Thoracic aorta (tissue), 2 donors: ENCODE measurements at regions not wholly inside any gene's neighbourhood (a gene's known extent, or its start where the extent isn't known, plus 50 kb on each side); places are given as distances from the start of the nearest gene placed in this dataset.

Experiments
- ATAC-seq: fragments of 150-250 bp; one replicate; pipeline ENCODE4 v1.8.0; 2017; ENCODE audit warnings: low read depth; ENCODE audit not compliant: insufficient number of reproducible peaks, low FRiP score
- DNase-seq: peaks from one replicate; pipeline ENCODE4 v3.0.0-alpha.2; 2020; ENCODE audit warnings: low spot score
- H3K27ac ChIP-seq, 2 donors: fragments of 200-600 bp; sonication (generic); 1 replicate in 1 of 2; 2 replicates in 1 of 2; pipeline ENCODE4 v1.5.1; 2016; ENCODE audit warnings: mild to moderate bottlenecking in 2 of 2, moderate library complexity in 2 of 2
- H3K27me3 ChIP-seq: fragments of 200-600 bp; sonication (generic); replicated peaks from 2 replicates; pipeline ENCODE4 v1.6.0; 2016; ENCODE audit warnings: mild to moderate bottlenecking; ENCODE audit not compliant: insufficient read depth
- H3K36me3 ChIP-seq: fragments of 200-600 bp; sonication (generic); one replicate; pipeline ENCODE4 v1.5.1; 2016
- H3K4me1 ChIP-seq, 2 donors: fragments of 200-600 bp; sonication (generic); 1 replicate in 1 of 2; 2 replicates in 1 of 2; pipeline versions ENCODE4 v1.5.1 to v1.6.0; 2016; ENCODE audit warnings: low read depth in 2 of 2, mild to moderate bottlenecking in 1 of 2; ENCODE audit not compliant: control insufficient read depth in 1 of 2
- H3K4me3 ChIP-seq: fragments of 200-600 bp; sonication (generic); 2 replicates; pipeline ENCODE4 v1.5.1; 2016; ENCODE audit warnings: mild to moderate bottlenecking
- H3K9me3 ChIP-seq: fragments of 200-600 bp; sonication (generic); 2 replicates; pipeline ENCODE4 v1.5.1; 2016
- TF ChIP-seq, protein P1 (sequence below): fragments of 200-600 bp; sonication (generic); IDR thresholded peaks from one replicate; pipeline ENCODE4 v1.5.1; 2019; ENCODE audit warnings: antibody characterized with exemption

DNA sequence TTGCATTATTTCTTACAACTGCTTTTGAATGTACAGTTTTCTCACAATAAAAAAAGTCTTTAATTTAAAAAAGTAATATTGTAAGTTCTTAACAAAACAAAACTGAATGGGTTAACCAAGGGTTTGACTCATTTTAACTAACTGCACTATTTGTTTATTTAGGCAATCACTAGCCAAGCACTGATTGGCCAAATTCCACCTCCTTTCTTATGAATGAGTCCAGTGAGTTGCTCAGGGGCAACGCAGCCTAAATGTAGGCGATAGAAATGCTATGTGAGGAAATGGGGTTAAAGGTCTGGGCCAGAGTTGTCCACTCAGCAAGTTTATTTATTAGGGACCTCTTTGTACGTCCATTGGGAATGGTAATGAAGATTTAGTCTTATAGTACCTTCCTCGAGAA, 89.6 kb upstream of the MAF start:
- Histone ChIP-seq H3K27me3 (no peaks in the 10 kb centered on the region), H3K9me3 (peaks cover 6% of the 10 kb centered on the region), H3K4me1 (no peaks in the 10 kb centered on the region), H3K27ac (no peak overlapping the region), H3K36me3 (no peaks in the 10 kb centered on the region), H3K4me3 (no peak overlapping the region)
- DNase-seq: no peak
- TF ChIP-seq, protein P1, sequence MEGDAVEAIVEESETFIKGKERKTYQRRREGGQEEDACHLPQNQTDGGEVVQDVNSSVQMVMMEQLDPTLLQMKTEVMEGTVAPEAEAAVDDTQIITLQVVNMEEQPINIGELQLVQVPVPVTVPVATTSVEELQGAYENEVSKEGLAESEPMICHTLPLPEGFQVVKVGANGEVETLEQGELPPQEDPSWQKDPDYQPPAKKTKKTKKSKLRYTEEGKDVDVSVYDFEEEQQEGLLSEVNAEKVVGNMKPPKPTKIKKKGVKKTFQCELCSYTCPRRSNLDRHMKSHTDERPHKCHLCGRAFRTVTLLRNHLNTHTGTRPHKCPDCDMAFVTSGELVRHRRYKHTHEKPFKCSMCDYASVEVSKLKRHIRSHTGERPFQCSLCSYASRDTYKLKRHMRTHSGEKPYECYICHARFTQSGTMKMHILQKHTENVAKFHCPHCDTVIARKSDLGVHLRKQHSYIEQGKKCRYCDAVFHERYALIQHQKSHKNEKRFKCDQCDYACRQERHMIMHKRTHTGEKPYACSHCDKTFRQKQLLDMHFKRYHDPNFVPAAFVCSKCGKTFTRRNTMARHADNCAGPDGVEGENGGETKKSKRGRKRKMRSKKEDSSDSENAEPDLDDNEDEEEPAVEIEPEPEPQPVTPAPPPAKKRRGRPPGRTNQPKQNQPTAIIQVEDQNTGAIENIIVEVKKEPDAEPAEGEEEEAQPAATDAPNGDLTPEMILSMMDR: no peak
- no peak for ATAC-seq

DNA sequence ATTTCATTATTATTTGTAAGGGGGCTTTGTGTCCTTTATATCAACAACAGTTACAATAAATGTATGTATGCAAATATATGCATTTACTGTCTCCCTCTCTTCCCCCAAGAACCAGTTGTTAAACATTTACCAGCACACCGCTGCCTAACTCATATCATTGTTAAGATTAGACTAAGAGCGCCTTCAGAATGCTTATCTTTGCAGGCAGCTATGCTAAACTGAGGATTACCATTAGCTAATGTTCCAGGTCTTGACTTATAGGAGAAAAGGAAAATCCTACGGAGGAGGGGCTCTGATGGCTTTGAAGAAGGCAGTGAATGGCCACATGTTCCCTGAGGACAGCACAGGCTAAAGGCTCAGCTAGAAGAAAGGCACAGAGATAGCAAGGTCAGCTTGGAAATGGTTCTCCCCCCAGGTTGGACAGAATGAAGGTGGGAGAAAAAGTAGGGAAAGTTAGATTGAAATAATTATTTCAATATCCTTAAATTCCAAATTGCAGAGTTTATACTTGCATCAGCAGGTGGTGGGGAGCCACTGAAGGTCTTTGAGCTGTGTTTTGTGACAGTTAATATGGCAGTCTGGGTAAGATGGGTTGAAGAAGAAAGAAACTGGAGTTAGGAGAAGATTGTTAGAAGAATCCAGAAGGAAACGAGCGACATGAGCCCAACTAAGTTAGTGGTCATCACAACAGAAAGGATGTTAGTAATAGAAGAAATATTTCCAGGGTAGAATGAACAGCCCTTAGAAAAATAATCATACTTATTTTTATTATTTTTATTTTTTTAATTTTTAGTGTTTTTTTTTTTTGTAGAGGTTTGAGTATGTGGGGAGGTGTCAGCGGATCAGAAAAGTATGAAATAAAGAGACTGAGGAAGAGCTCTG, 87.0 kb upstream of the MAF start:
- no peaks in the 10 kb centered on the region for H3K27me3 ChIP-seq
- ATAC-seq (no peak), DNase-seq (no peak)
- H3K4me3 ChIP-seq: no peak overlapping the region
- no peaks in the 10 kb centered on the region for H3K9me3 ChIP-seq
- no peaks in the 10 kb centered on the region for H3K36me3 ChIP-seq
- H3K27ac ChIP-seq: no peak overlapping the region
- no peaks in the 10 kb centered on the region for H3K4me1 ChIP-seq
- TF ChIP-seq, protein P1: no peak

DNA sequence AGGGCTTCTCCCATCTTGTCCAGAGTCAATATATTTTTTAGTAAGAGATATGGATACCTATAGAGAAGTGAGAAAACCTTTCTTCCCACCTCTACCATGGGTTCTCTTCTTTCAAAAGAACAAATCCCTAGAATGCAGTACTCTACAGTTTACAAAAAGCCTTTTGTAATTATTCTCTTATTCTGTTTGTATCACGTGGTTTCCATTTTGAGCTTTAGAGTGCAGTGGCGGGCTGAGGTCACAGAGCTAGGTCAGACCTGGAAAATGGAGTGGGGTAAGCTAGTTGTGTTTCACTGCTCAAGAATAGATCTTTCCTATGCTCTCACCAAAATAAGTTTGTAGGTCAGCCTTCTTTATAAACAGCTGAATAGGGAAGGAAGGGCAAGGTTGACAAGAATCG, 85.3 kb upstream of the MAF start:
- ATAC-seq (no peak), DNase-seq (no peak)
- H3K4me1 ChIP-seq: no peaks in the 10 kb centered on the region
- no peaks in the 10 kb centered on the region for H3K9me3 ChIP-seq
- no peak overlapping the region for H3K27ac ChIP-seq
- TF ChIP-seq, protein P1: no peak
- no peaks in the 10 kb centered on the region for H3K27me3 ChIP-seq
- no peaks in the 10 kb centered on the region for H3K36me3 ChIP-seq
- H3K4me3 ChIP-seq: no peak overlapping the region

DNA sequence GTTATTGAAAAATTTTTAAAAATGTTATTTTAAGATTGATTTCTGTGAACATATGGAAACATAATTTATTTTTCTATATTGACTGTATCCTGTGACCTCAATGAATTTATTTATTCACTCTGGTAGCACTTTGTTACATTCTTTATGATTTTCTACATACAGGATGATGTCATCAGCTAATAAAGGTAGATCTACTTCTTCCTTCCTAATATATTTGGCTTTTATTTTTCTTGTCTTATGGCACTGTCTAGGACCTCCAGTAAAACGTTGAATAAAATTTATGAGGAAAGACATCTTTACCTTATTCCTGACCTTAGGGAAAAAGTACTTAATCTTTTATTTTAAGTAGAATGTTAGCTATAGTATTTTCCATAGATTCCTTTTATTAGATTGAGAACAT, 78.8 kb upstream of the MAF start:
- Histone ChIP-seq H3K27me3 (no peaks in the 10 kb centered on the region), H3K27ac (no peak overlapping the region), H3K4me1 (peaks cover 0 to 5% of the 10 kb centered on the region in 2 donors), H3K9me3 (no peaks in the 10 kb centered on the region), H3K36me3 (no peaks in the 10 kb centered on the region), H3K4me3 (no peak overlapping the region)
- TF ChIP-seq, protein P1: no peak
- ATAC-seq: no peak
- DNase-seq: no peak

DNA sequence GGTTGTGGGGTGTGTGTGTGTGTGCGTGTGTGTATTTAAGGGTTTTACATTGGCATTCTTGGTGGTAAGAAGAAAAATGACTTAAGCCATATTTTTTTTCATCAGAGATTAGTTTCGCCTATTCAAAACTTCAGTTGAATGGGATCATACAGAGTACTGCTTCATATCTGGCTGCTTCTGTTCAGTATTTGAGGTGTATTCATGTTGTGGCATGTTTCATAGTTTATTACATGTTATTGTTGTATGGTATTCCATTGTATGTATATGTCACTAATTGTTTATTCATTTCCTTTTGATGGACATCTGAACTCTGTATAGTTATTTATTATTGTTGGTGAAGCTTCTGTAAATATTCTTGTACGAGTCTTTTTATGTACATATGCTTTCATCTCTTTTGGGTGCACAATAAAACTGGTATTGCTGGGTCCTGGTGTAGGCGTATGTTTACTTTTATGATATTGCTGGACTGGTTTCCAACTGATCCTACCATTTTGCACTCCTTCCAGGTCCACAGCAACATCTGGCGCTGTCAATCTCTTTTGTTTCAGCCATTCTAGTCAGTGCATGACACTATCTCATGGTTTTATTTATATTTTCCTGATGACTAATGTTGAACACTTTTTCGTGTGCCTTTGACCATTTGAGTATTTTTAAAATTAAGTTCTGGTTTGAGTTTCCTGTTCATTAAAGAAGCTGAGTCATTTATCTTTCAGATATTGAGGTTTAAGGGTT, 77.4 kb upstream of the MAF start:
- Histone ChIP-seq H3K36me3 (no peaks in the 10 kb centered on the region), H3K27me3 (no peaks in the 10 kb centered on the region), H3K4me3 (no peak overlapping the region), H3K9me3 (no peaks in the 10 kb centered on the region), H3K4me1 (peaks cover 9 to 19% of the 10 kb centered on the region in 2 donors), H3K27ac (no peak overlapping the region)
- no peak for DNase-seq
- ATAC-seq: no peak
- TF ChIP-seq, protein P1: no peak
